ENCODE measurements at regions not wholly inside any gene's neighbourhood (a gene's known extent, or its start where the extent isn't known, plus 50 kb on each side); places are given as distances from the start of the nearest gene placed in this dataset.

- no peak overlapping the region for H3K4me3 ChIP-seq
- no peaks in the 10 kb centered on the region for H3K27me3 ChIP-seq
- DNase-seq (ENCODE audit: low read depth in 1 of 2, low spot score in 1 of 2), result no peak
- TF ChIP-seq, protein P1, sequence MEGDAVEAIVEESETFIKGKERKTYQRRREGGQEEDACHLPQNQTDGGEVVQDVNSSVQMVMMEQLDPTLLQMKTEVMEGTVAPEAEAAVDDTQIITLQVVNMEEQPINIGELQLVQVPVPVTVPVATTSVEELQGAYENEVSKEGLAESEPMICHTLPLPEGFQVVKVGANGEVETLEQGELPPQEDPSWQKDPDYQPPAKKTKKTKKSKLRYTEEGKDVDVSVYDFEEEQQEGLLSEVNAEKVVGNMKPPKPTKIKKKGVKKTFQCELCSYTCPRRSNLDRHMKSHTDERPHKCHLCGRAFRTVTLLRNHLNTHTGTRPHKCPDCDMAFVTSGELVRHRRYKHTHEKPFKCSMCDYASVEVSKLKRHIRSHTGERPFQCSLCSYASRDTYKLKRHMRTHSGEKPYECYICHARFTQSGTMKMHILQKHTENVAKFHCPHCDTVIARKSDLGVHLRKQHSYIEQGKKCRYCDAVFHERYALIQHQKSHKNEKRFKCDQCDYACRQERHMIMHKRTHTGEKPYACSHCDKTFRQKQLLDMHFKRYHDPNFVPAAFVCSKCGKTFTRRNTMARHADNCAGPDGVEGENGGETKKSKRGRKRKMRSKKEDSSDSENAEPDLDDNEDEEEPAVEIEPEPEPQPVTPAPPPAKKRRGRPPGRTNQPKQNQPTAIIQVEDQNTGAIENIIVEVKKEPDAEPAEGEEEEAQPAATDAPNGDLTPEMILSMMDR (IDR thresholded peaks at IDR 0.05; ENCODE audit: low read depth, low read length), result no peak
- H3K36me3 ChIP-seq, result no peaks in the 10 kb centered on the region
- no peaks in the 10 kb centered on the region for H3K4me1 ChIP-seq (ENCODE audit: low read depth)
- H3K27ac ChIP-seq, result no peak overlapping the region
- no peaks in the 10 kb centered on the region for H3K9me3 ChIP-seq (ENCODE audit: low read depth)
Measured at GRCh38 chr13:102460806-102461205, 59.0 kb upstream of the FGF14 start.

DNA sequence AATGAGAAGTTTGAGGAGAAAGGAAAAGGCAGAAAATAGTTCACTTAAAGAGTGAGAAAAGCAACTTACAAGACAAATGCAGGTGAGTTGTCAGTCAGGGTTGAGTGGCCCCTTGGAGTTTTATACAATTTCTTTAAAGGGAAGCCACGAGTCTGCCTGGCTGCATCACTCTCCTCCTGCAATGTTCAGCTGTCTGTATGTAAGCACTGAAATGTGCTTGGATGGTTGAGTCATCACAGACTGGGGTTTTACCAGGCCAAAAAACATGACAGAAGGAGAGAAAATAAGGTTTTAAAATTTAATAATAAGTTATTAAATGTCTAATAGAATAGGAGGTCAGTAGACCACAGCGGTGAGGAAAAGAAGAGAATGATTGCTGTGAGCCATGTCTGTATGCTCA, 51.0 kb upstream of the FGF14 start:
- DNase-seq (ENCODE audit: low read depth in 1 of 2, low spot score in 1 of 2), result no peak
- TF ChIP-seq, protein P1 (IDR thresholded peaks at IDR 0.05; ENCODE audit: low read depth, low read length), result no peak
- no peaks in the 10 kb centered on the region for H3K9me3 ChIP-seq (ENCODE audit: low read depth)
- H3K4me1 ChIP-seq (ENCODE audit: low read depth), result no peaks in the 10 kb centered on the region
- H3K4me3 ChIP-seq, result no peak overlapping the region
- H3K27me3 ChIP-seq, result no peaks in the 10 kb centered on the region
- no peak overlapping the region for H3K27ac ChIP-seq
- no peaks in the 10 kb centered on the region for H3K36me3 ChIP-seq
